ENCODE measurements at regions not wholly inside any gene's neighbourhood (a gene's known extent, or its start where the extent isn't known, plus 50 kb on each side); places are given as distances from the start of the nearest gene placed in this dataset.
"Not testable (repeated sequence)": the region's sequence is repeated elsewhere in the genome, so short reads cannot be mapped to it uniquely, and the experiment has no call there.

DNA sequence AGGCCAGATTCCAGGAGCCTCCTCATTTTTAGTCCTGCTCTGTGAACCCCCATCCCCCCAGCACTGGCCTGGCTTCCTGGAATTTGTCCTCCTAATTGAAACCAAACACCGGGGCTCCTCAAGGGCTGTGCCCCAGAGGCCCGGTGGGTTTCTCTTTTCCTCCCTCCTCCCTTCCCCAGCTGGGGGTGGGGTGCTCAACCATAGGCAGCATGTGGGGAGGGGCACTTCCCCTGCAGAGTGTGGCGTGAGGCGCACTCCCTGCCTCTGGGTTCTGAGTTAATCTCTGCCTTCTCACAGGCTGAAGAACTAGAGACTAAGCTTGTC is 67.5 kb upstream of the ACOT11 start:
- H3K36me3 Mint-ChIP-seq (ENCODE audit: insufficient read depth in 2 of 2): no peaks in the 10 kb centered on the region

DNA sequence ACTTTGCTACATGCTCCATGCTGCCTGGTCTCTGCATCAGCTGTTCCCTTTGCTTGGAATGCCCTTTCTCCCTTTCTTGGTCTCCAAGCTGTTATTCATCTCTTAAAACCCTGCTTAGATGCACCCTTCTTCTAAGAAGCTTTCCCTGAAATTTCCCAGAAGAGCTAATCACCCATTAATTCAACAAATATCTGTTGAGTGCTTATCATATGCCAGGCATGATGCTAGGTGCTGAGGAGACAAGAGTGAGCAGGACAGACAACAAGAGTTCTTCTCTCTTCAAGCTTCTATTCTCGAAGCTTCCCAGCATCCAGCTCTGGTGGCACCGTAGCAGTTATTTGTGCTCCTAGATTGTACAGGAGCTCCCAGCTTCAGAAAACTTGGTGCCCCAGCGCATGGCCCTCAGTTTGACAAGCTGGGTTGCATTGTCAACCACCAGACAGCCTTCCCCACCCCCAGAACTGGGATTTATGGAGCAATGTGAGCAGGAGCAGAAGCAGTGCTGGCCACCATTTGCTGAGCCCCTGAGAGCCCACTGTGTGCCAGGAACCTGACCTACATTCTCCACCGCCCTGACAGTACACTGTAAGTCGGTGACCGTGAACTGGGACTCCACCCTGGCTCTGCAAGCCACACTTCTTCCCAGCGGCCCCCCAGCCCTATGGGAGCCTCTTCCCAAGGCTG is 68.0 kb upstream of the ACOT11 start:
- Mint-ChIP-seq H3K9me3 (no peaks in the 10 kb centered on the region), H3K4me1 (ENCODE audit: low read depth) (peaks cover 53% of the 10 kb centered on the region), H3K27ac (no peak overlapping the region), H3K36me3 (ENCODE audit: insufficient read depth in 2 of 2) (no peaks in the 10 kb centered on the region), H3K4me3 (peak overlapping the region in 1 of 2 donors; percentile 31), H3K27me3 (ENCODE audit: low read depth) (no peaks in the 10 kb centered on the region)
- DNase-seq: no peak
- no peak for ATAC-seq (replicated peaks in 1 of 2)

More for the DNA sequence above, 67.5 kb upstream of the ACOT11 start:
- peak overlapping the region; percentile 14 to 31 for H3K4me3 Mint-ChIP-seq
- H3K27ac Mint-ChIP-seq: no peak overlapping the region
- DNase-seq (no peak), ATAC-seq (replicated peaks in 1 of 2) (no peak)
- peaks cover 53% of the 10 kb centered on the region for H3K4me1 Mint-ChIP-seq (ENCODE audit: low read depth)
- H3K9me3 Mint-ChIP-seq: no peaks in the 10 kb centered on the region
- H3K27me3 Mint-ChIP-seq (ENCODE audit: low read depth): no peaks in the 10 kb centered on the region

GRCh38 chr1:54479251-54479650 is 68.8 kb upstream of the ACOT11 start:
- Mint-ChIP-seq H3K27me3 (ENCODE audit: low read depth) (peaks cover 3% of the 10 kb centered on the region), H3K4me3 (no peak overlapping the region), H3K4me1 (ENCODE audit: low read depth) (peaks cover 53% of the 10 kb centered on the region), H3K9me3 (no peaks in the 10 kb centered on the region), H3K27ac (no peak overlapping the region), H3K36me3 (ENCODE audit: insufficient read depth in 2 of 2) (no peaks in the 10 kb centered on the region)
- DNase-seq (no peak), ATAC-seq (replicated peaks in 1 of 2) (no peak)

GRCh38 chr1:54477153-54477561 is 70.9 kb upstream of the ACOT11 start:
- peak overlapping the region; percentile 25 to 59 for H3K4me3 Mint-ChIP-seq
- H3K36me3 Mint-ChIP-seq (ENCODE audit: insufficient read depth in 2 of 2): no peaks in the 10 kb centered on the region
- no peak overlapping the region for H3K27ac Mint-ChIP-seq
- H3K9me3 Mint-ChIP-seq: no peaks in the 10 kb centered on the region
- peaks cover 12% of the 10 kb centered on the region for H3K27me3 Mint-ChIP-seq (ENCODE audit: low read depth)
- H3K4me1 Mint-ChIP-seq (ENCODE audit: low read depth): peaks cover 60% of the 10 kb centered on the region
- peak in 1 of 2 donors; percentile 16 for DNase-seq
- ATAC-seq (replicated peaks in 1 of 2): peak; percentile 39 to 58

- H3K27me3 Mint-ChIP-seq (ENCODE audit: low read depth): peaks cover 12% of the 10 kb centered on the region
- H3K9me3 Mint-ChIP-seq: no peaks in the 10 kb centered on the region
- ATAC-seq (replicated peaks in 1 of 2) (no peak), DNase-seq (no peak)
- H3K27ac Mint-ChIP-seq: peak overlapping the region; percentile 21
- H3K4me1 Mint-ChIP-seq (ENCODE audit: low read depth): peaks cover 55% of the 10 kb centered on the region
- no peaks in the 10 kb centered on the region for H3K36me3 Mint-ChIP-seq (ENCODE audit: insufficient read depth in 2 of 2)
- peak overlapping the region; percentile 59 to 74 for H3K4me3 Mint-ChIP-seq
Measured at GRCh38 chr1:54476530-54477109, 70.4 kb upstream of the SSBP3 start.

DNA sequence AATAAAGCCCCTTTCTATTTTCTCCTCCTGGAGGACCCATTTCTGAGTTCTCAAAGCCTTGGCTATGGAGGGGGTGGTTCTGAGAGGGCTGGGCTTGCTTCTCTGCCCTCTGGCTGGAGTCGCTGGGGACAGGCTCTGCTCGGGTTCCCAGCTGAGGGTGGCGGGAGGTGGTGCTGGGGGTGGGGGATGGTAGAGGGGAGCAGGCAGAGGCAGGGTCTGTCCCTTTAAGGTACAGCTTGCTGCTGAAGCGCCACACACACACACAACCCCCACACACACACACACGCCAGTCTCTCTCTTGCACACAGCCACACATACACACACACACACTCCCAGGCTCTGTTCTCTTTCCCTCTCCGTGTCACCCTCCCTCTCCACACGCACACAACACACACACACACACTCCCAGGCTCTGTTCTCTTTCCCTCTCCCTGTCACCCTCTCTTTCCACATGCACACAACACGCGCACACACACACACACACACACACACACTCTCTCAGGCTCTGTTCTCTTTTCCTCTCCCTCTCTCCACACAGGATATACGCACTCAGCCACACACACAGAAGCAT is 69.8 kb upstream of the SSBP3 start:
- DNase-seq (no peak), ATAC-seq (replicated peaks in 1 of 2) (no peak)
- Mint-ChIP-seq H3K36me3 (ENCODE audit: insufficient read depth in 2 of 2) (no peaks in the 10 kb centered on the region), H3K4me3 (peak overlapping the region; percentile 54 to 74), H3K4me1 (ENCODE audit: low read depth) (peaks cover 49% of the 10 kb centered on the region), H3K27me3 (ENCODE audit: low read depth) (peaks cover 12% of the 10 kb centered on the region), H3K27ac (peak overlapping the region; percentile 21), H3K9me3 (no peaks in the 10 kb centered on the region)

DNA sequence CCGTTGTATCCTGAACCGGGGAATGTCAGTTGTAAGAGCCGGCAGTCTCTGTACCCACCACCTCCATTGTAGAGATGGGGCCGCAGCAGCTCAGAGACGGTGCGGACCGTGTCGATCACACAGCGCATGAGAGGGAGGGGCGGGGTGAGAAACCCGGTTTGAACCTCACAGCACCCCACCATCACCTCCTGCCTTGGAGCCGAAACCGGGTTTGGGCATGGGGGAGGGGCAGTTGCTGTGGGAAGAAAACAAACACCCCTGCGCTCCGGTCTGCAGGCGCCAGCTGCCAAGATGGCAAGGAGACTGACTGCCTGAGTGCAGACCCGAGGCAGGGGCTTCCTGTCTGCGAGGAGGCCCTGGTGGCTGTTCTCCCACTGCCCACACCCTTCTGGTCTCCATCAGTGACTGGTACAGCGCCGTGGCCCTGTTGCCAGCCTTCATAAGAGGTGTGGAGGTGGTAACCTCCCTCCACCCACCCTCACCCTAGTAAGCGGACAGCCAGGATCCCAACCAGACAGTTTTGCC is 69.2 kb upstream of the SSBP3 start:
- Mint-ChIP-seq H3K4me3 (peak overlapping the region; percentile 54 to 74), H3K9me3 (no peaks in the 10 kb centered on the region), H3K4me1 (ENCODE audit: low read depth) (peaks cover 43% of the 10 kb centered on the region), H3K27ac (no peak overlapping the region), H3K27me3 (ENCODE audit: low read depth) (peaks cover 12% of the 10 kb centered on the region), H3K36me3 (ENCODE audit: insufficient read depth in 2 of 2) (no peaks in the 10 kb centered on the region)
- ATAC-seq (replicated peaks in 1 of 2): peak; percentile 57 to 63
- DNase-seq: peak; percentile 30 to 42

DNA sequence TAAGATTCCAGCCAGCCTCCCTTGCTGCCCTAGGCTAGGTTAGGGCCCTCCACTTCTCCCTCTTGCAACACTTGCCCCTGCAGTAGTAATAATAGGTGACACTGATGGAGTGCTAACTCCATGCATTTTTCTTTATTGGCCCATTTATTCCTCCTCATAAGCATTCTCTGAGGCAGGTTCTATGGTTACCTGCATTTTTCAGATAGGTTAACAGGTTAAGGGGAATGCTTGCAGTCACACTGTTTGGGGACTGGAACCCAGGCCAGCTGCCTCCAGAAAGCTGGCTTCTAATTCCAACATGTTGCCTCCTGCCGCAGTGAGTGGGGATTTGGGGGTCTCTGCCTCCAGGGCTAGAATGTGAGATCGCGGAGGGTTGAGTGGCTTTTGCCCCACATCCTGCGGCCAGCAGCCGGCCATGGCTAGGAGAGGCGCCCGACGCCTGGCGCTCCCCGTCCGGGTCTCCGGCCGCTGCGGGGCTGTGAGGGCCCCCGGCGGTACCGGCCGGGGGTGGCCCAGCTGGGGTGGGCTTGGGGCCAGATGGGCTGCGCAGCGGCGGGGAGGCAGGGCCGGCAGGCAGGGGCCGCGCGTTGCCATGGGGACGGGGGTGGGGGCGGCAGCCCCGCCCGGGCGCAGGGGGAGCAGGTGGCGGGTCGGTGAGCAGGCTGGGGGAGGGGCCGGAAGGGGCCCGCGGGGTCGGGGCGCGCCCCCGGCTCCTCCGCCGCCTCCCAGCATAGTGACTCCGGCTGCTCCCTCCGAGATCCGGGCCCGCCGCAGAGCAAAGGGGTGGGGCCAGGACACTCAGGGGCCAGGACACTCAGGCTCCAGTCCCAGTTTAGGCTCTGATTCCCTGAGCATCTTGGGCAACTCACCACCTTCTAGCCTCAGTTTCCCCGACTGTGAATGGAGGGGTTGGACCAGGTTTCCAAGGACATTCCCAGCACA is 68.4 kb upstream of the SSBP3 start:
- ATAC-seq (replicated peaks in 1 of 2): peak; percentile 74 to 75
- no peak overlapping the region for H3K27ac Mint-ChIP-seq

DNA sequence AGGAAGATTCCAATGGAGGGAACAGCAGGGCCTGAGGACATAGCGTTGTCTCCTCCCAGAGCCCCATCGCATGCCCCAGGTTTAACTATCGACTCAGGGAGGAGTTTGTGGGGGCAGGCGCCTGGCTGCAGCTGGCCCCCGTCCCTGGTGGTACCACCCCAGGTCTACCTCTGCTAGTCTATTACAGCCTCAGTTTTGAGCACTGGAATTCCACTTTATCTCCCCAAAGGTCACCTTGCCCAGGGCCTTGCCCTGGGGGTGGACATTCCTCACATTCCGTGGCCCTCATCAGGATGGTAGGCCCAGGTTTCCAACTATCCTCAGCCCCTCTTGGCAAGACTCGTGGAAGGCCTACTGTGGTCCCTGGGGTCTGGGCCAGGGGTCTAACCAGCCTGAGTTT is 65.4 kb upstream of the SSBP3 start:
- Mint-ChIP-seq H3K27ac (no peak overlapping the region), H3K27me3 (ENCODE audit: low read depth) (peaks cover 12% of the 10 kb centered on the region), H3K4me1 (ENCODE audit: low read depth) (peaks cover 36% of the 10 kb centered on the region), H3K4me3 (no peak overlapping the region), H3K36me3 (ENCODE audit: insufficient read depth in 2 of 2) (no peaks in the 10 kb centered on the region), H3K9me3 (no peaks in the 10 kb centered on the region)
- no peak for ATAC-seq (replicated peaks in 1 of 2)
- no peak for DNase-seq

More for the DNA sequence above, 68.4 kb upstream of the SSBP3 start:
- H3K27me3 Mint-ChIP-seq (ENCODE audit: low read depth): peaks cover 12% of the 10 kb centered on the region
- peak; percentile 50 for DNase-seq
- peak overlapping the region; percentile 78 to 82 for H3K4me3 Mint-ChIP-seq
- H3K4me1 Mint-ChIP-seq (ENCODE audit: low read depth): peaks cover 35% of the 10 kb centered on the region
- no peaks in the 10 kb centered on the region for H3K9me3 Mint-ChIP-seq
- H3K36me3 Mint-ChIP-seq (ENCODE audit: insufficient read depth in 2 of 2): no peaks in the 10 kb centered on the region

DNA sequence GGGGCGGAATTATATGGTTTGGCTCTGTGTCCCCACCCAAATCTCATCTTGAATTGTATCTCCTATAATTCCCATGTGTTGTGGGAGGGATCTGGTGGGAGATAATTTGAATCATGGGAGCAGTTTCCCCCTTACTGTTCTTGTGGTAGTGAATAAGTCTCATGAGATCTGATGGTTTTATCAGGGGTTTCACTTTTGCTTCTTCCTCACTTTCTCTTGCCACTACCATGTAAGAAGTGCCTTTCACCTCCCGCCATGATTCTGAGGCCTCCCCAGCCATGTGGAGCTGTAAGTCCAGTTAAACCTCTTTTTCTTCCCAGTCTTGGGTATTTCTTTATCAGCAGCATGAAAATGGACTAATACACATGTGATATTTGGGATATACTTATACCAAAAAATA is 63.2 kb upstream of the SSBP3 start:
- Mint-ChIP-seq H3K4me1 (ENCODE audit: low read depth) (peaks cover 21% of the 10 kb centered on the region), H3K27me3 (ENCODE audit: low read depth) (peaks cover 11% of the 10 kb centered on the region)
- not testable (repeated sequence) for H3K36me3 Mint-ChIP-seq (ENCODE audit: insufficient read depth in 2 of 2); H3K27ac Mint-ChIP-seq; ATAC-seq (replicated peaks in 1 of 2); DNase-seq; H3K9me3 Mint-ChIP-seq; H3K4me3 Mint-ChIP-seq

DNA sequence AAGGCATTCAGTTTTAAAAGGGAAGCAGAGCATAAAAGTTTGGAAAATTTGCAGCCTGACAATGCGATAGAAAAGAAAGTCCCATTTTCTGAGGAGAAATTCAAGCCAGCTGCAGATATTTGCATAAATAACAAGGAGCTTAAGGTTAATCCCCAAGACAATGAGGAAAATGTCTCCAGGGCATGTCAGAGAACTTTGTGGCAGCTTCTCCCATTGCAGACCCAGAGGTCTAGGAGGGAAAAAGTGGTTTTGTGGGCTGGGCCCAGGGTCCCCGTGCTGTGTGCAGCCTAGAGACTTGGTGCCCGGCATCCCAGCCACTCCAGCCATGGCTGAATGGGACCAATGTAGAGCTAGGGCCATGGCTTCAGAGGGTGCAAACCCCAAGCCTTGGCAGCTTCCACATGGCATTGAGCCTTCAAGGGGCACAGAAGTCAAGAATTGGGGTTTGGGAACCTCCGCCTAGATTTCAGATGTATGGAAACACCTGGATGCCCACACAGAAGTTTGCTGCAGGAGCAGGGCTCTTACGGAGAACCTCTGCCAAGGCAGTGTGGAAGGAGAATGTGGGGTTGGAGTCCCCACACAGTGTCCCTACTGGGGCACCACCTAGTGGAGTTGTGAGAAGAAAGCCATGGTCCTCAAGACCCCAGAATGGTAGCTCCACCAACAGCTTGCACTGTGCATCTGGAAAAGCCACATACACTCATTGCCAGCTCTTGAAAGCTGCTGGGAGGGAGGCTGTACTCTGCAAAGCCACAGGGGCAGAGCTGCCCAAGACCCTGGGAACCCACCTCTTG is 62.3 kb upstream of the SSBP3 start:
- H3K9me3 Mint-ChIP-seq; H3K36me3 Mint-ChIP-seq (ENCODE audit: insufficient read depth in 2 of 2); ATAC-seq (replicated peaks in 1 of 2); H3K27me3 Mint-ChIP-seq (ENCODE audit: low read depth); H3K27ac Mint-ChIP-seq; DNase-seq; H3K4me3 Mint-ChIP-seq: not testable (repeated sequence)
- peaks cover 25% of the 10 kb centered on the region for H3K4me1 Mint-ChIP-seq (ENCODE audit: low read depth)

GRCh38 chr1:54465351-54465811 is 59.2 kb upstream of the SSBP3 start:
- DNase-seq (no peak), ATAC-seq (replicated peaks in 1 of 2) (no peak)
- Mint-ChIP-seq H3K4me3 (peak overlapping the region in 1 of 2 donors; percentile 6), H3K36me3 (ENCODE audit: insufficient read depth in 2 of 2) (no peaks in the 10 kb centered on the region), H3K9me3 (no peaks in the 10 kb centered on the region), H3K4me1 (ENCODE audit: low read depth) (peaks cover 35% of the 10 kb centered on the region), H3K27me3 (ENCODE audit: low read depth) (no peaks in the 10 kb centered on the region), H3K27ac (no peak overlapping the region)
